ENCODE measurements at regions not wholly inside any gene's neighbourhood (a gene's known extent, or its start where the extent isn't known, plus 50 kb on each side); places are given as distances from the start of the nearest gene placed in this dataset.
"Not testable (repeated sequence)": the region's sequence is repeated elsewhere in the genome, so short reads cannot be mapped to it uniquely, and the experiment has no call there.

- DNase-seq: no peak
Observed at GRCh38 chr21:15204970-15205286, 140.1 kb upstream of the NRIP1 start.

GRCh38 chr21:15206514-15206913 is 141.7 kb upstream of the NRIP1 start:
- DNase-seq: no peak

GRCh38 chr21:15207231-15207630 is 142.4 kb upstream of the NRIP1 start:
- DNase-seq: no peak

- DNase-seq: no peak
Observed at GRCh38 chr21:15207635-15208370, 143.0 kb upstream of the NRIP1 start.

GRCh38 chr21:15208786-15209185 is 144.0 kb upstream of the NRIP1 start:
- DNase-seq: no peak

- no peak for DNase-seq
Observed at GRCh38 chr21:15209224-15209623, 144.4 kb upstream of the NRIP1 start.

- no peak for DNase-seq
Observed at GRCh38 chr21:15210235-15210678, 145.5 kb upstream of the NRIP1 start.

GRCh38 chr21:15211491-15212133 is 146.8 kb upstream of the NRIP1 start:
- no peak for DNase-seq

GRCh38 chr21:15212206-15212605 is 147.4 kb upstream of the NRIP1 start:
- DNase-seq: no peak

- not testable (repeated sequence) for DNase-seq
Observed at GRCh38 chr21:15218476-15218875, 153.7 kb upstream of the NRIP1 start.

- DNase-seq: no peak
Observed at GRCh38 chr21:15219039-15219438, 154.2 kb upstream of the NRIP1 start.

- no peak for DNase-seq
Observed at GRCh38 chr21:15219894-15220293, 155.1 kb upstream of the NRIP1 start.

GRCh38 chr21:15221799-15222386 is 157.1 kb upstream of the NRIP1 start:
- no peak for DNase-seq

GRCh38 chr21:15222707-15223106 is 157.9 kb upstream of the NRIP1 start:
- DNase-seq: no peak

GRCh38 chr21:15224346-15225086 is 159.7 kb upstream of the NRIP1 start:
- no peak for DNase-seq

- no peak for DNase-seq
Observed at GRCh38 chr21:15227919-15228318, 163.1 kb upstream of the NRIP1 start.

GRCh38 chr21:15229390-15229789 is 164.6 kb upstream of the NRIP1 start:
- no peak for DNase-seq

GRCh38 chr21:15233611-15234010 is 168.8 kb upstream of the NRIP1 start:
- DNase-seq: no peak

- DNase-seq: no peak
Observed at GRCh38 chr21:15236111-15236510, 171.3 kb upstream of the NRIP1 start.

- DNase-seq: no peak
Observed at GRCh38 chr21:15240848-15241247, 176.0 kb upstream of the NRIP1 start.

- DNase-seq: no peak
Observed at GRCh38 chr21:15241997-15242736, 177.4 kb upstream of the NRIP1 start.

- DNase-seq: no peak
Observed at GRCh38 chr21:15242906-15243305, 178.1 kb upstream of the NRIP1 start.

- no peak for DNase-seq
Observed at GRCh38 chr21:15243406-15243805, 178.6 kb upstream of the NRIP1 start.
